HUES6 (cell line): ENCODE measurements at regions not wholly inside any gene's neighbourhood (a gene's known extent, or its start where the extent isn't known, plus 50 kb on each side); places are given as distances from the start of the nearest gene placed in this dataset.
"Not testable (repeated sequence)": the region's sequence is repeated elsewhere in the genome, so short reads cannot be mapped to it uniquely, and the experiment has no call there.

Experiments
- H3K27ac ChIP-seq: 2 replicates; pipeline ENCODE4 v1.7.0; 2013; ENCODE audit warnings: low read depth, mild to moderate bottlenecking, low read length, inconsistent platforms
- H3K27me3 ChIP-seq: 2 replicates; pipeline ENCODE4 v1.6.1; 2013; ENCODE audit warnings: low read length; ENCODE audit not compliant: control insufficient read depth, insufficient read depth
- H3K36me3 ChIP-seq: 2 replicates; pipeline ENCODE4 v1.6.1; 2013; ENCODE audit warnings: low read length; ENCODE audit not compliant: control insufficient read depth, insufficient read depth
- H3K4me1 ChIP-seq: 2 replicates; pipeline ENCODE4 v1.6.1; 2013; ENCODE audit warnings: low read length; ENCODE audit not compliant: control insufficient read depth, insufficient read depth
- H3K4me3 ChIP-seq: 2 replicates; pipeline ENCODE4 v1.5.1; 2013; ENCODE audit warnings: low read depth, low read length
- H3K9ac ChIP-seq: one replicate; pipeline ENCODE4 v1.6.1; 2013; ENCODE audit warnings: mild to moderate bottlenecking, low read length
- H3K9me3 ChIP-seq: 2 replicates; pipeline ENCODE4 v1.6.1; 2013; ENCODE audit warnings: low read depth, low read length; ENCODE audit not compliant: control insufficient read depth, insufficient read depth

DNA sequence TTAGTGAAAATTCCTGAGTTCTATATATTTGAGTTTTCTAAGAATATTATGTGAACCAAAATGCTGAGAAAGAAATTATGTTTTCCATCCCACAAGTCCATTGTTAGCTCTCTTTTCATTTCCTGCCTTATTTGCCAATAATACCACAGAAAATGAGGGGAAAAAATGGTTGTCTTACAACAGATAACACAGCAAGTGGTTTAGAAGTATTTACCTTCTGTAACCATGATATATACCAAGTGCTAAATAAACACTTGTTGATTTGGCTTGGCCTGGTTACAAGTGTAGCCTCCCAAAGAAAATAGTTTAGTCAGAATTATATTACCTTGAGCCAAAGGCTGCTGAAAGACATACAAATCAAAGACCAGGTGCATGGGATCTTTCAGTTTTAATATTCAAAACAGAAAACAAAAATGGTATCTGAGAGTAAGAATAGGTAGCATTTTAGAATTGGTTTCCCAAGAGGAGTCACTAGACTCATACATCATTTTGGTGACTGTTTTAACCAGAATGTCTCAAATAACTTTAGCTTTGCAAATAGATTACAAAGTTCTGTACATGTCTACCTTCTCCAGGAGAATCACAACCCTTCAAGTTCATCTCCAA lies 439.8 kb upstream of the DYNLRB2 start:
- no peak overlapping the region for H3K27ac ChIP-seq
- no peak overlapping the region for H3K9ac ChIP-seq
- no peak overlapping the region for H3K4me3 ChIP-seq
- no peaks in the 10 kb centered on the region for H3K27me3 ChIP-seq
- no peaks in the 10 kb centered on the region for H3K36me3 ChIP-seq
- H3K4me1 ChIP-seq: peaks cover 5% of the 10 kb centered on the region; the same call in 1 of the 2 replicates
- peaks cover 14% of the 10 kb centered on the region; the same call in 1 of the 2 replicates for H3K9me3 ChIP-seq

DNA sequence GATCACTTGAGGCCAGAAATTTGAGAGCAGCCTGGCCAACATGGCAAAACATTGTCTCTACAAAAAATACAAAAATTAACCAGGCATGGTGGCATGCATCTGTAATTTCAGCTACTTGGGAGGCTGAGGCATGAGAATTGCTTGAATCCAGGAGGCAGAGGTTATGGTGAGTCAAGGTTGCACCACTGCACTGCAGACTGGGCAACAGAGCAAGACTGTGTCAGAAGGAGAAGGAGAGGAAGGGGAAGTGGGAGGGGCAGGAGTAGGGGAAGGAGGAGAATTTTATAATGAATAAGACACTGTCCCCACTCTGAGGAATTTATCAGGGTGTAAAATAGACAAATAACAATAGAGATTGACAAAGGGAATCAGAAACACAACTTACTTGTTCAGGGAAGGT lies 440.6 kb upstream of the DYNLRB2 start:
- H3K4me3 ChIP-seq: no peak overlapping the region
- H3K27me3 ChIP-seq: no peaks in the 10 kb centered on the region
- H3K36me3 ChIP-seq: no peaks in the 10 kb centered on the region
- peaks cover 14% of the 10 kb centered on the region; the same call in 1 of the 2 replicates for H3K9me3 ChIP-seq
- no peak overlapping the region for H3K9ac ChIP-seq
- no peak overlapping the region for H3K27ac ChIP-seq
- H3K4me1 ChIP-seq: peaks cover 5% of the 10 kb centered on the region; the same call in 1 of the 2 replicates

DNA sequence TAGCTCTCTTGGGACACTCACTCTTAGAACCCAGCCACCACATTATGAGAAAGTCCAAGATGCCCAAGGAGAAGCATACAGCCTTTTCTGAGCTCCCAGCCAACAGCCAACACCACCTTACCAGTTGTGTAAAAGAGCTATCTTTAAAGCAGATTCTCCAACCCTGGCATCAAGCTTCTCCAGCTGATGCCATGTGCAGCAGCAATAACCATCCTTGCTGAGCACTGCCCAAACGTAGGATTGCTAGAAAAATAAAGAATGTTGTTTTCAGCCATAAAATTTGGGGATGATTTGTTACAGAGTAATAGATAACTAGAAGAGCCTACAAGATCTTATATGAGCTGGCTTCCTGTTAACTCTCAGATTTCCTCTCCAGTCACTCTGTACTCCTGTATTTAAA lies 443.7 kb upstream of the DYNLRB2 start:
- no peak overlapping the region for H3K27ac ChIP-seq
- no peak overlapping the region for H3K4me3 ChIP-seq
- H3K36me3 ChIP-seq: no peaks in the 10 kb centered on the region
- no peaks in the 10 kb centered on the region for H3K27me3 ChIP-seq
- H3K4me1 ChIP-seq: no peaks in the 10 kb centered on the region
- peaks cover 14% of the 10 kb centered on the region; the same call in 1 of the 2 replicates for H3K9me3 ChIP-seq
- H3K9ac ChIP-seq: no peak overlapping the region

DNA sequence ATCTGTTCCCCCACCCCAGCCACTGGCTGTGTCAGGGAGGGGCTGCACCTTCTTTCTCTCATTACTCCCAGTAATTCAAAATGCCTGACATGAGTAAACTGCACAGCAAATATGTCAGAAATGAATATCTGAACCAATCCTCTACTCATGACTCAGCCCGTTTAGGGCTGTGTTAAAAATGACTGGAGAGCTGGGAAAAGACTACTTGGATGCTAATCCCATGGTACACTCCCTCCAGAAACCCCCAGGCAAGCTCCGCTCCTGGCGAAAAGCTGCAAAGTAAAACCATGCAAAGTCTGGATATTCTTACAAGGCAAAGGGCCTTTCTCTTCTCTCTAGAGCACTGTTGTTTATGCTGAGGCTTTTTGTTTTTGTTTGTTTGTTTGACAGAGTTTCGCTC lies 448.1 kb upstream of the DYNLRB2 start:
- no peak overlapping the region for H3K27ac ChIP-seq
- no peaks in the 10 kb centered on the region for H3K27me3 ChIP-seq
- H3K4me1 ChIP-seq: no peaks in the 10 kb centered on the region
- H3K9me3 ChIP-seq: peaks cover 10% of the 10 kb centered on the region; the same call in 1 of the 2 replicates
- H3K36me3 ChIP-seq: no peaks in the 10 kb centered on the region
- H3K9ac ChIP-seq: no peak overlapping the region
- no peak overlapping the region for H3K4me3 ChIP-seq

DNA sequence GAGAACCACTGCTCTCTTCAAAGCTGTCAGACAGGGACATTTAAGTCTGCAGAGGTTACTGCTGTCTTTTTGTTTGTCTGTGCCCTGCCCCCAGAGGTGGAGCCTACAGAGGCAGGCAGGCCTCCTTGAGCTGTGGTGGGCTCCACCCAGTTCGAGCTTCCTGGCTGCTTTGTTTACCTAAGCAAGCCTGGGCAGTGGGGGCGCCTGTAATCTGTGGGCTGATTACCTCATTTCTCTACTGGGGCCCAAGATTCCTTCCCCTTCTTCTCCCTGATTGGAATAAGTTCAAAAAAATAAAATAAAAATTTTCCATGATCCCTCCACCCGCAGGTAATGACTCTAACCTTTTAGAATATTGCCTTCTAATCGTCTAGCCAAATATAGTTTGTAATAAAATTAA lies 449.3 kb upstream of the DYNLRB2 start:
- not testable (repeated sequence) for H3K4me1 ChIP-seq, H3K4me3 ChIP-seq, H3K27ac ChIP-seq, H3K27me3 ChIP-seq, H3K9me3 ChIP-seq, H3K9ac ChIP-seq, H3K36me3 ChIP-seq

DNA sequence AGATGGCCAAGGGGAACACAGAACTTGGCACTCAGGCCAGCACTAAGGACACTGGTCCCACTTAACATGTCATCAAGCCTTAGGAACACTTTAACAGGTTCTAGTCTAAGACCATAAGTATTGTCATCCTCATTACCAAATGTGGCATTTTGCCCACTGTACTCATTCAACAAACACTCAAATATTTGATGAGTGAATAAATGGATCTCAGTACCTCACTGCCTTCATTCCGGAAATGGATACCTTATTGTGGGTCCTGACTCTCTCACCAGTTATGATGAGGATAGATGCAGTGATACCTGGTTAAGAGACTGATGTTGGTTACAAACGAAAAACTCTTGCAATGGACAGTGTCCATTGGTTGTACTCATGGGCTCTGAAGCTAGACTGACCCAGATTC lies 455.2 kb upstream of the DYNLRB2 start:
- Histone ChIP-seq H3K9me3 (no peaks in the 10 kb centered on the region), H3K36me3 (no peaks in the 10 kb centered on the region), H3K4me1 (peaks cover 3% of the 10 kb centered on the region; the same call in 1 of the 2 replicates), H3K27me3 (no peaks in the 10 kb centered on the region), H3K4me3 (no peak overlapping the region), H3K27ac (no peak overlapping the region), H3K9ac (no peak overlapping the region)

DNA sequence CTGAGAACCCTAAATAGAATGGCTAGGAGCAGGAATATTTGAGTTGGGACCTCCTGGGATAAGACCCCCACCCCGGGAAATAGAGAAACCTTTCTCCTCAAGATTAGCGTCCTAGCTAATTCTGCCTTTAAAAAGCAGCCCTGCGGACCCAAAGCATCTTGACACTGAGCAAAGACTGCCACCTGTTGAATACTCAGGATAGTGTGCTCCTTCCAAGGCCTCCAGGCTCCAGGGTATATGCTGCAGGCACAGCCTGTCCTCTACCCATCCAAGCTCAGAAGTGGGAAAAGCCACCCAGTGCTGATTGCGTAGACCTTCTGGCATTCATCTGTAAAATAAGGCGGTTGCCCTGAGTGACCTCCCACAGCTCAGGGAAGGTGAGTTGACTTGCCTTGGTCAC lies 456.2 kb upstream of the DYNLRB2 start:
- no peaks in the 10 kb centered on the region for H3K27me3 ChIP-seq
- no peak overlapping the region for H3K4me3 ChIP-seq
- no peaks in the 10 kb centered on the region for H3K36me3 ChIP-seq
- peaks cover 3% of the 10 kb centered on the region; the same call in 1 of the 2 replicates for H3K4me1 ChIP-seq
- no peak overlapping the region for H3K27ac ChIP-seq
- H3K9ac ChIP-seq: no peak overlapping the region
- H3K9me3 ChIP-seq: no peaks in the 10 kb centered on the region

DNA sequence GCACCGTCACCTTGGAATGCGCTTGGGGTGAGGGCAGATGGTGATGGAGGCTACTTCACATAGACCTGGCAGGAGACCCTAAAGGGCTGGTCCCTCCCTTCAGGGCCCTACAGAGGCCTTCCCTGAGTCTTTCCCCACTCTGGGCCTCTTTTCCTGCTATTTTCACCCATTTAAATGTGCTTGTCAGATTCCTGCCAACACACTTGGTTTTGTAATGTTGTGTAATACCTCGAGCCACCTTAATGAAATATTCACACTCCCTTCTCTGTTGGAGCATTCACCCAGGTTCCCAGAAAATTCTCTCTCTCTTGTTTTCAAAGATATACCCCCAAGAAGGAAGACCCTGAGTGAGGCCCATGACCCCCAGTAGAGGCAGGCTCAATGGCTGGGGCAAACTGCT lies 456.6 kb upstream of the DYNLRB2 start:
- H3K9me3 ChIP-seq: no peaks in the 10 kb centered on the region
- H3K27me3 ChIP-seq: no peaks in the 10 kb centered on the region
- H3K4me3 ChIP-seq: no peak overlapping the region
- H3K9ac ChIP-seq: no peak overlapping the region
- H3K4me1 ChIP-seq: peaks cover 3% of the 10 kb centered on the region; the same call in 1 of the 2 replicates
- H3K27ac ChIP-seq: no peak overlapping the region
- no peaks in the 10 kb centered on the region for H3K36me3 ChIP-seq

DNA sequence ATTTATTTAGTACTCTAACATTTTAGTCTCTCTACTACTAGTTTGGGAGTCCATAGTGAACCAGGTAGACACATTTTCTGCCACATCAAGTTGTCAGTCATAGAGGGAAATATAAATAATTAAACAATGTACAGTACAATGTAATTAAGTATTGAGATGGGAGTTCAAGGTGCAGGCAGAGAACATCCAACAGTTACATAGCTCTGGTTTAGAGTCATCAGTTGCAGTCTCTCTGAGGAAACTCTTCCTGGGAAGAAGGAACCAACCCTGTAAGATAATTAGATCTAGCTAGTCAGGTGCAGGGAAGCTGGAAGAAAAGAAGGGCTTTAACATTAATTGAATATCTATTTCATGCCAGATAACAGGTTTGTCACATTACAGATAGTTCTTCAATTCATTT lies 457.9 kb upstream of the DYNLRB2 start:
- H3K27ac ChIP-seq: no peak overlapping the region
- H3K27me3 ChIP-seq: no peaks in the 10 kb centered on the region
- H3K9ac ChIP-seq: no peak overlapping the region
- H3K36me3 ChIP-seq: no peaks in the 10 kb centered on the region
- peaks cover 3% of the 10 kb centered on the region; the same call in 1 of the 2 replicates for H3K4me1 ChIP-seq
- no peaks in the 10 kb centered on the region for H3K9me3 ChIP-seq
- H3K4me3 ChIP-seq: no peak overlapping the region

DNA sequence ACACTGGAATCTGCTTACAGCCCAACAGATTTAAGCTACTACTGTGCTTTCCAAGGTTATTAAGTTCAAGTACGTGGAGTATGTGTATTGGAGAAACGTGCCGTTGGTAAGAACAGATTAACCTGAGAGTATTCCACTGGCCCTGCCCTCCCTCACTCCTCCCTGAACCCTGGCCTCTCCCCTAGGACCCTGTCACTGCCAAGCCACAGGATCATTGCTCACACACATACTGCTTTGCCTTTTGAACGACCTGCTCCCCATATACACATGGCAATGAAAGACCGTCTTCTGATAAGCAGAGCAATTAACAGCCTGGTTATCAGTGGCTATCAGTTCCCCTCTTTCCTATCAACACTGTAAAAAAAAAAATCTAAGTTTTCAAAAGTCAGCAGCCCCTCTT lies 458.9 kb upstream of the DYNLRB2 start:
- Histone ChIP-seq H3K27me3 (no peaks in the 10 kb centered on the region), H3K4me3 (no peak overlapping the region), H3K9ac (no peak overlapping the region), H3K9me3 (no peaks in the 10 kb centered on the region), H3K36me3 (no peaks in the 10 kb centered on the region), H3K27ac (no peak overlapping the region), H3K4me1 (peaks cover 3% of the 10 kb centered on the region; the same call in 1 of the 2 replicates)

DNA sequence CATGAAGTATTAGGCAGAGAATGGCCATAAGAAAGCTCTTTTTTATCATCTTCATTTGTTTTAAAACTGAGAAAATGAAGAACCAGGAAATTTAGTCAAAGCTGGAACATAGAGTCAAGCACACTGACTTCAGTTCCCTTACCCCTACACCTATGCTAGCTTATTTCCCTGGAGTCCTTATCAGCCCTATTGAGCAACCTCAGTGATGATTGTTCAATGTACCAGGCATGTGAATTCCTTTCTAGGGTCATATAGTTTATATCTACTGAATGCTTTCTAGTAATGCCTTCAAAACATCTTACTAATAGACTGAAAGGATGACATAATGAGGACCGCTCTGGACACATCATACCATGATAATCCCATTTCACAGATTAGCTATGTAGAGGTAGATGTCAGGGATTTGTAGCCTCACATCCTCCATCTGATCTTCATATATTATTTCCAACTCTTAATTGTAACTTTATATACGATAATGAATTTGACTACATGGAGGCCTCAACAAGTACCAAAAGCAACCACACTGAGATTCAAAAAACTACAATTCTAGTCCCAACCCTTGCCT lies 460.4 kb upstream of the DYNLRB2 start:
- Histone ChIP-seq H3K27ac (no peak overlapping the region), H3K36me3 (no peaks in the 10 kb centered on the region), H3K4me3 (no peak overlapping the region), H3K9me3 (no peaks in the 10 kb centered on the region), H3K4me1 (peaks cover 3% of the 10 kb centered on the region; the same call in 1 of the 2 replicates), H3K27me3 (no peaks in the 10 kb centered on the region), H3K9ac (no peak overlapping the region)
